OCI-LY7 (cell line): ENCODE measurements at regions not wholly inside any gene's neighbourhood (a gene's known extent, or its start where the extent isn't known, plus 50 kb on each side); places are given as distances from the start of the nearest gene placed in this dataset.

ENCODE experiments used
- CTCF ChIP-seq: fragments of 200-600 bp; sonication (generic); conservative IDR thresholded peaks from 2 replicates; pipeline ENCODE4 v1.5.1; 2014; ENCODE audit warnings: mild to moderate bottlenecking, antibody characterized with exemption, low read length, moderate library complexity, mixed read lengths
- EZH2phosphoT487 ChIP-seq: fragments of 200-600 bp; sonication (generic); IDR thresholded peaks from 2 replicates; pipeline ENCODE4 v1.6.1; 2018; ENCODE audit warnings: low read depth, borderline replicate concordance, mild to moderate bottlenecking, mixed run types, antibody characterized with exemption, low read length, moderate library complexity, mixed read lengths

- TF ChIP-seq CTCF = no peak
- TF ChIP-seq EZH2phosphoT487 = no peak
These were observed 390.6 kb downstream of the PTPRC start for GRCh38 chr1:199029401-199029800.
